ENCODE measurements at regions not wholly inside any gene's neighbourhood (a gene's known extent, or its start where the extent isn't known, plus 50 kb on each side); places are given as distances from the start of the nearest gene placed in this dataset.
A peak's percentile ranks its signal among the peaks of the same experiment; 100 is the strongest.

DNA sequence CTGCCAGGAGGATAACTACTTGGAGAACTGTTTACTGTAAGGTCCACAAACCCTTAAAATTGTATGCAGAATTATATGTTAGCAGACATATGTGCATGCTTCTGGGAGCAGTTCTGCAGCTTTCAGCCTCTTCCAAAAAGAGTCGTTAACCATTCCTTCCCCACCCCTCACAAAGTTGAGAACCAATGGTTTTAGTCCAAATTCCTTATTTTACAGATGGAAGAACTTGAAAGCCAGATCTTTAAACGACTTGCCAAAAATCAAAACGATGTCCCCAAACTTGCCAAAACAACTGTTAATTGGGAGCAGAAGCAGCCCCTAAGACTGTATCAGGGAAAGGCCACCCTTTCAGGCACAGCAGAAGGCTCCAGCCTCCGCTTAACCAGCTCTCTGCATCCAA lies 266.4 kb upstream of the ANKRD55 start:
- Histone ChIP-seq H2AFZ (ENCODE audit: control insufficient read depth, low read length) (no peak overlapping the region), H3K9me1 (ENCODE audit: control insufficient read depth, extremely low read depth, insufficient read depth, low read length) (no peaks in the 10 kb centered on the region), H3K79me2 (ENCODE audit: control insufficient read depth, insufficient read depth, low read length) (no peaks in the 10 kb centered on the region), H3K36me3 (ENCODE audit: control insufficient read depth in 2 of 2, extremely low read depth in 1 of 2, insufficient read depth in 2 of 2, low read length in 2 of 2) (no peaks in the 10 kb centered on the region), H3K9me3 (ENCODE audit: control insufficient read depth, low read depth, low read length) (no peaks in the 10 kb centered on the region), H3K9ac (ENCODE audit: control insufficient read depth, extremely low read depth, insufficient read depth, low read length) (no peak overlapping the region), H3K4me1 (ENCODE audit: control insufficient read depth, extremely low read depth, insufficient read depth, low read length) (no peaks in the 10 kb centered on the region), H3K4me2 (ENCODE audit: control insufficient read depth, extremely low read depth, insufficient read depth, low read depth, low read length) (no peak overlapping the region), H3K27ac (ENCODE audit: control insufficient read depth, insufficient read depth, low read length) (no peak overlapping the region), H3K4me3 (ENCODE audit: control insufficient read depth in 2 of 3, extremely low read depth in 1 of 3, insufficient read depth in 2 of 3, low read depth in 1 of 3, low read length in 3 of 3) (no peak overlapping the region), H3K27me3 (ENCODE audit: control insufficient read depth, extremely low read depth, insufficient read depth, low read length) (no peaks in the 10 kb centered on the region), H4K20me1 (ENCODE audit: control insufficient read depth, extremely low read depth, insufficient read depth, low read length) (no peaks in the 10 kb centered on the region)
- DNase-seq (ENCODE audit: low read depth, low spot score) (no peak), FAIRE-seq (peak; percentile 17)
- no peak for TF ChIP-seq EZH2 (IDR thresholded peaks at IDR 0.05; ENCODE audit: low read length)
- TF ChIP-seq, protein P1, sequence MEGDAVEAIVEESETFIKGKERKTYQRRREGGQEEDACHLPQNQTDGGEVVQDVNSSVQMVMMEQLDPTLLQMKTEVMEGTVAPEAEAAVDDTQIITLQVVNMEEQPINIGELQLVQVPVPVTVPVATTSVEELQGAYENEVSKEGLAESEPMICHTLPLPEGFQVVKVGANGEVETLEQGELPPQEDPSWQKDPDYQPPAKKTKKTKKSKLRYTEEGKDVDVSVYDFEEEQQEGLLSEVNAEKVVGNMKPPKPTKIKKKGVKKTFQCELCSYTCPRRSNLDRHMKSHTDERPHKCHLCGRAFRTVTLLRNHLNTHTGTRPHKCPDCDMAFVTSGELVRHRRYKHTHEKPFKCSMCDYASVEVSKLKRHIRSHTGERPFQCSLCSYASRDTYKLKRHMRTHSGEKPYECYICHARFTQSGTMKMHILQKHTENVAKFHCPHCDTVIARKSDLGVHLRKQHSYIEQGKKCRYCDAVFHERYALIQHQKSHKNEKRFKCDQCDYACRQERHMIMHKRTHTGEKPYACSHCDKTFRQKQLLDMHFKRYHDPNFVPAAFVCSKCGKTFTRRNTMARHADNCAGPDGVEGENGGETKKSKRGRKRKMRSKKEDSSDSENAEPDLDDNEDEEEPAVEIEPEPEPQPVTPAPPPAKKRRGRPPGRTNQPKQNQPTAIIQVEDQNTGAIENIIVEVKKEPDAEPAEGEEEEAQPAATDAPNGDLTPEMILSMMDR (optimal IDR thresholded peaks at IDR 0.05 in 1 of 3, IDR thresholded peaks at IDR 0.05 in 1 of 3, conservative IDR thresholded peaks at IDR 0.05 in 1 of 3; ENCODE audit: extremely low read depth in 1 of 3, insufficient read depth in 2 of 3, low read length in 3 of 3) = no peak
- dilution Hi-C loops (cut with MboI; ENCODE audit: extremely low pct_ligation_motif_present, low sequenced_read_pairs) = no loop called here

DNA sequence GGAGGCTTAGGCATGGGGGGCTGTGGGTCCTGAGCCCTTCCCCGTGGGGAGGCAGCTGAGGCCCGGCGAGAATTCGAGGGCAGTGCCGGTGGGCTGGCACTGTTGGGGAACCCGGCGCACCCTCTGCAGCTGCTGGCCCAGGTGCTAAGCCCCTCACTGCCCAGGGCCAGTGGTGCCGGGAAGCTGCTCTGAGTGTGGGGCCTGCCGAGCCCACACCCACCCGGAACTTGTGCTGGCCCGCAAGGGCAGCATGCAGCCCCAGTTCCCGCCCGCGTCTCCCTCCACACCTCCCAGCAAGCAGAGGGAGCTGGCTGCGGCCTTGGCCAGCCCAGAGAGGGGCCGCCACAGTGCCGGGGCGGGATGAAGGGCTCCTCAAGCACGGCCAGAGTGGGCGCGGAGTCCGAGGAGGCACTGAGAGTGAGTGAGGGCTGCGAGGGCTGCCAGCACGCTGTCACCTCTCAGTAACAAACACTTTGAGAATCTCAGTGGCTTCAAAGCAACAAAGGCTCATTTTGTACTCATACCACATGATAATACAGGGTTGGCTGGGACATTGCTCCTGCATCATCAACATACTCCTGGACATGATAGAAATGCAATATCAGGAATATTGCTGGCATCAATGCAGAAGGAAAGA lies 265.7 kb upstream of the ANKRD55 start:
- Histone ChIP-seq H2AFZ (ENCODE audit: control insufficient read depth, low read length) (no peak overlapping the region), H3K79me2 (ENCODE audit: control insufficient read depth, insufficient read depth, low read length) (no peaks in the 10 kb centered on the region), H3K4me2 (ENCODE audit: control insufficient read depth, extremely low read depth, insufficient read depth, low read depth, low read length) (no peak overlapping the region), H3K27me3 (ENCODE audit: control insufficient read depth, extremely low read depth, insufficient read depth, low read length) (no peaks in the 10 kb centered on the region), H3K36me3 (ENCODE audit: control insufficient read depth in 2 of 2, extremely low read depth in 1 of 2, insufficient read depth in 2 of 2, low read length in 2 of 2) (no peaks in the 10 kb centered on the region), H3K4me3 (ENCODE audit: control insufficient read depth in 2 of 3, extremely low read depth in 1 of 3, insufficient read depth in 2 of 3, low read depth in 1 of 3, low read length in 3 of 3) (no peak overlapping the region), H4K20me1 (ENCODE audit: control insufficient read depth, extremely low read depth, insufficient read depth, low read length) (no peaks in the 10 kb centered on the region), H3K9ac (ENCODE audit: control insufficient read depth, extremely low read depth, insufficient read depth, low read length) (no peak overlapping the region), H3K4me1 (ENCODE audit: control insufficient read depth, extremely low read depth, insufficient read depth, low read length) (no peaks in the 10 kb centered on the region), H3K9me3 (ENCODE audit: control insufficient read depth, low read depth, low read length) (no peaks in the 10 kb centered on the region), H3K9me1 (ENCODE audit: control insufficient read depth, extremely low read depth, insufficient read depth, low read length) (no peaks in the 10 kb centered on the region), H3K27ac (ENCODE audit: control insufficient read depth, insufficient read depth, low read length) (no peak overlapping the region)
- TF ChIP-seq EZH2 (IDR thresholded peaks at IDR 0.05; ENCODE audit: low read length) = no peak
- TF ChIP-seq, protein P1 (optimal IDR thresholded peaks at IDR 0.05 in 1 of 3, IDR thresholded peaks at IDR 0.05 in 1 of 3, conservative IDR thresholded peaks at IDR 0.05 in 1 of 3; ENCODE audit: extremely low read depth in 1 of 3, insufficient read depth in 2 of 3, low read length in 3 of 3) = no peak
- dilution Hi-C loops (cut with MboI; ENCODE audit: extremely low pct_ligation_motif_present, low sequenced_read_pairs) = no loop called here
- FAIRE-seq = no peak
- no peak for DNase-seq (ENCODE audit: low read depth, low spot score)
